ENCODE measurements at regions not wholly inside any gene's neighbourhood (a gene's known extent, or its start where the extent isn't known, plus 50 kb on each side); places are given as distances from the start of the nearest gene placed in this dataset.
A peak's percentile ranks its signal among the peaks of the same experiment; 100 is the strongest.

- TF ChIP-seq CTCF (optimal IDR thresholded peaks at IDR 0.05 in 1 of 3, IDR thresholded peaks at IDR 0.05 in 1 of 3, conservative IDR thresholded peaks at IDR 0.05 in 1 of 3; ENCODE audit: extremely low read depth in 1 of 3, insufficient read depth in 2 of 3, low read length in 3 of 3) (no peak), EZH2 (IDR thresholded peaks at IDR 0.05; ENCODE audit: low read length) (no peak)
- no peaks in the 10 kb centered on the region for H4K20me1 ChIP-seq (ENCODE audit: control insufficient read depth, extremely low read depth, insufficient read depth, low read length)
- peaks cover 2% of the 10 kb centered on the region for H3K9me3 ChIP-seq (ENCODE audit: control insufficient read depth, low read depth, low read length)
- dilution Hi-C loops (cut with MboI; ENCODE audit: extremely low pct_ligation_motif_present, low sequenced_read_pairs), result no loop called here
- no peaks in the 10 kb centered on the region for H3K36me3 ChIP-seq (ENCODE audit: control insufficient read depth in 2 of 2, extremely low read depth in 1 of 2, insufficient read depth in 2 of 2, low read length in 2 of 2)
- H3K4me1 ChIP-seq (ENCODE audit: control insufficient read depth, extremely low read depth, insufficient read depth, low read length), result peaks cover 21% of the 10 kb centered on the region
- no peak overlapping the region for H3K4me2 ChIP-seq (ENCODE audit: control insufficient read depth, extremely low read depth, insufficient read depth, low read depth, low read length)
- DNase-seq (ENCODE audit: low read depth, low spot score) (no peak), FAIRE-seq (no peak)
- no peak overlapping the region for H3K9ac ChIP-seq (ENCODE audit: control insufficient read depth, extremely low read depth, insufficient read depth, low read length)
- H3K79me2 ChIP-seq (ENCODE audit: control insufficient read depth, insufficient read depth, low read length), result no peaks in the 10 kb centered on the region
- H2AFZ ChIP-seq (ENCODE audit: control insufficient read depth, low read length), result no peak overlapping the region
- H3K9me1 ChIP-seq (ENCODE audit: control insufficient read depth, extremely low read depth, insufficient read depth, low read length), result no peaks in the 10 kb centered on the region
- H3K27ac ChIP-seq (ENCODE audit: control insufficient read depth, insufficient read depth, low read length), result no peak overlapping the region
- no peaks in the 10 kb centered on the region for H3K27me3 ChIP-seq (ENCODE audit: control insufficient read depth, extremely low read depth, insufficient read depth, low read length)
- H3K4me3 ChIP-seq (ENCODE audit: control insufficient read depth in 2 of 3, extremely low read depth in 1 of 3, insufficient read depth in 2 of 3, low read depth in 1 of 3, low read length in 3 of 3), result no peak overlapping the region
Observed at GRCh38 chr9:115196919-115197318, 79.0 kb upstream of the TNC start.

- Histone ChIP-seq H3K9me1 (ENCODE audit: control insufficient read depth, extremely low read depth, insufficient read depth, low read length) (no peaks in the 10 kb centered on the region), H3K4me1 (ENCODE audit: control insufficient read depth, extremely low read depth, insufficient read depth, low read length) (peaks cover 26% of the 10 kb centered on the region), H3K36me3 (ENCODE audit: control insufficient read depth in 2 of 2, extremely low read depth in 1 of 2, insufficient read depth in 2 of 2, low read length in 2 of 2) (no peaks in the 10 kb centered on the region), H3K27me3 (ENCODE audit: control insufficient read depth, extremely low read depth, insufficient read depth, low read length) (no peaks in the 10 kb centered on the region), H3K9me3 (ENCODE audit: control insufficient read depth, low read depth, low read length) (peaks cover 2% of the 10 kb centered on the region), H3K4me3 (ENCODE audit: control insufficient read depth in 2 of 3, extremely low read depth in 1 of 3, insufficient read depth in 2 of 3, low read depth in 1 of 3, low read length in 3 of 3) (no peak overlapping the region), H3K4me2 (ENCODE audit: control insufficient read depth, extremely low read depth, insufficient read depth, low read depth, low read length) (peak overlapping the region; percentile 6), H3K27ac (ENCODE audit: control insufficient read depth, insufficient read depth, low read length) (no peak overlapping the region), H2AFZ (ENCODE audit: control insufficient read depth, low read length) (peak overlapping the region; percentile 19), H4K20me1 (ENCODE audit: control insufficient read depth, extremely low read depth, insufficient read depth, low read length) (no peaks in the 10 kb centered on the region), H3K9ac (ENCODE audit: control insufficient read depth, extremely low read depth, insufficient read depth, low read length) (no peak overlapping the region), H3K79me2 (ENCODE audit: control insufficient read depth, insufficient read depth, low read length) (no peaks in the 10 kb centered on the region)
- DNase-seq (ENCODE audit: low read depth, low spot score) (no peak), FAIRE-seq (peak; percentile 92)
- TF ChIP-seq CTCF (optimal IDR thresholded peaks at IDR 0.05 in 1 of 3, IDR thresholded peaks at IDR 0.05 in 1 of 3, conservative IDR thresholded peaks at IDR 0.05 in 1 of 3; ENCODE audit: extremely low read depth in 1 of 3, insufficient read depth in 2 of 3, low read length in 3 of 3) (no peak), EZH2 (IDR thresholded peaks at IDR 0.05; ENCODE audit: low read length) (no peak)
- dilution Hi-C loops (cut with MboI; ENCODE audit: extremely low pct_ligation_motif_present, low sequenced_read_pairs), result no loop called here
Observed at GRCh38 chr9:115198001-115198400, 80.0 kb upstream of the TNC start.
